Progenitor cell of endocrine pancreas (in vitro differentiated cells): ENCODE measurements at regions not wholly inside any gene's neighbourhood (a gene's known extent, or its start where the extent isn't known, plus 50 kb on each side); places are given as distances from the start of the nearest gene placed in this dataset.

Experiments
- DNase-seq: peaks from one replicate; pipeline ENCODE4 v3.0.0; 2021; ENCODE audit warnings: low spot score; ENCODE audit not compliant: unreplicated experiment
- H3K27ac Mint-ChIP-seq: 2 replicates; pipeline ENCODE4 v1.8.0; 2021; ENCODE audit warnings: mild to moderate bottlenecking, moderate library complexity, mixed read lengths
- H3K27me3 Mint-ChIP-seq: 2 replicates; pipeline ENCODE4 v1.8.0; 2021; ENCODE audit warnings: mixed read lengths
- H3K36me3 Mint-ChIP-seq: 2 replicates; pipeline ENCODE4 v1.8.0; 2022; ENCODE audit warnings: mixed read lengths; ENCODE audit not compliant: insufficient read depth
- H3K4me1 Mint-ChIP-seq: 2 replicates; pipeline ENCODE4 v1.8.0; 2021; ENCODE audit warnings: low read depth, mixed read lengths
- H3K4me3 Mint-ChIP-seq: 2 replicates; pipeline ENCODE4 v1.8.0; 2021; ENCODE audit warnings: low read depth, mild to moderate bottlenecking, moderate library complexity, mixed read lengths
- H3K9me3 Mint-ChIP-seq: 2 replicates; pipeline ENCODE4 v1.8.0; 2021; ENCODE audit warnings: low read depth, mixed read lengths
- TF ChIP-seq, protein P1 (sequence below): fragments of 200-600 bp; sonication (generic); IDR thresholded peaks from one replicate; pipeline ENCODE4 v1.5.0; 2021; ENCODE audit warnings: antibody characterized with exemption, mild to moderate bottlenecking; ENCODE audit not compliant: unreplicated experiment

- Mint-ChIP-seq H3K4me1 (peaks cover 18% of the 10 kb centered on the region), H3K27ac (no peak overlapping the region), H3K36me3 (no peaks in the 10 kb centered on the region), H3K9me3 (no peaks in the 10 kb centered on the region), H3K4me3 (no peak overlapping the region), H3K27me3 (no peaks in the 10 kb centered on the region)
- DNase-seq, result no peak
- TF ChIP-seq, protein P1, sequence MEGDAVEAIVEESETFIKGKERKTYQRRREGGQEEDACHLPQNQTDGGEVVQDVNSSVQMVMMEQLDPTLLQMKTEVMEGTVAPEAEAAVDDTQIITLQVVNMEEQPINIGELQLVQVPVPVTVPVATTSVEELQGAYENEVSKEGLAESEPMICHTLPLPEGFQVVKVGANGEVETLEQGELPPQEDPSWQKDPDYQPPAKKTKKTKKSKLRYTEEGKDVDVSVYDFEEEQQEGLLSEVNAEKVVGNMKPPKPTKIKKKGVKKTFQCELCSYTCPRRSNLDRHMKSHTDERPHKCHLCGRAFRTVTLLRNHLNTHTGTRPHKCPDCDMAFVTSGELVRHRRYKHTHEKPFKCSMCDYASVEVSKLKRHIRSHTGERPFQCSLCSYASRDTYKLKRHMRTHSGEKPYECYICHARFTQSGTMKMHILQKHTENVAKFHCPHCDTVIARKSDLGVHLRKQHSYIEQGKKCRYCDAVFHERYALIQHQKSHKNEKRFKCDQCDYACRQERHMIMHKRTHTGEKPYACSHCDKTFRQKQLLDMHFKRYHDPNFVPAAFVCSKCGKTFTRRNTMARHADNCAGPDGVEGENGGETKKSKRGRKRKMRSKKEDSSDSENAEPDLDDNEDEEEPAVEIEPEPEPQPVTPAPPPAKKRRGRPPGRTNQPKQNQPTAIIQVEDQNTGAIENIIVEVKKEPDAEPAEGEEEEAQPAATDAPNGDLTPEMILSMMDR, result no peak
Measured at GRCh38 chr14:85280074-85280473, 249.9 kb upstream of the FLRT2 start.

DNA sequence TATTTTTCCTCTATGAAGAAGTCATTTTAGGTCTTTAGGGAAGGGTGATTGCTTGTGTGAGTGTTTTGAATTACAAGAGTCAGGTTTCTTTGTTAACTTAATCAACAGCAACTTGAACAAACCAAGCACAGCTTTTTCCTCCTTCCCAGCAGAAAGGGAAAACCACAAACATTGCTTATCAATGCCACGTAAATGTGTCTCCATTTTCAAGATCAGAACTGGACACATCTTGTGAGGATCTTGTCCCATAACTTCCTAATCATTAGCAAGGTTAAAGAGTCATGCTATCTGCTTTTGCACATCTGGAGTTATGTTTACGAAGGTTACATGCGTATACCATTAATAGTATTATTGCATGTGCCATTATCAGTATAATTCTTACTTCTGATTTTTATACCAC lies 248.0 kb upstream of the FLRT2 start:
- TF ChIP-seq, protein P1, result no peak
- H3K27ac Mint-ChIP-seq, result no peak overlapping the region
- no peaks in the 10 kb centered on the region for H3K27me3 Mint-ChIP-seq
- no peak for DNase-seq
- H3K4me3 Mint-ChIP-seq, result no peak overlapping the region
- H3K9me3 Mint-ChIP-seq, result no peaks in the 10 kb centered on the region
- H3K36me3 Mint-ChIP-seq, result no peaks in the 10 kb centered on the region
- peaks cover 18% of the 10 kb centered on the region for H3K4me1 Mint-ChIP-seq

- H3K4me1 Mint-ChIP-seq, result peaks cover 4% of the 10 kb centered on the region
- H3K4me3 Mint-ChIP-seq, result no peak overlapping the region
- peaks cover 3% of the 10 kb centered on the region for H3K9me3 Mint-ChIP-seq
- H3K27ac Mint-ChIP-seq, result no peak overlapping the region
- H3K36me3 Mint-ChIP-seq, result no peaks in the 10 kb centered on the region
- H3K27me3 Mint-ChIP-seq, result no peaks in the 10 kb centered on the region
- no peak for DNase-seq
- TF ChIP-seq, protein P1, result no peak
Measured at GRCh38 chr14:85288041-85288440, 241.9 kb upstream of the FLRT2 start.

DNA sequence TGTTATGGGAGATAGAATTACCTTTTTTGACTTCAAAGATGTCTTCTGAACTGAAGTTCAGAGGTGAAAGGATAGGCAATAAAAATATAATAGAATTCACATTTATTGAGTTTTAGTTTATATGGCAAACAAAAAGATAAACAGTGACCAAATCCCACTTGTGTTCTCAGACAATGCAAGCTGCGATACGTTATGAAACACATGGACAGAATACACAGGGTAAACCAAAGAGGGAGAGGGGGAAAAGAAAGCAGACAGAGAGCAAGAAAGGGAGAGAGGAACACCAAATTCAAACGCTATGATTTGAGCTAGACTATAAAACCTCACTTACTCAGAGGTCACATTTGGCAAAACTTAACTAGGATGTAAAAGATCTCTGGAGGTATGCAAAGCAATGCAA lies 238.2 kb upstream of the FLRT2 start:
- Mint-ChIP-seq H3K27me3 (no peaks in the 10 kb centered on the region), H3K4me3 (no peak overlapping the region), H3K4me1 (peaks cover 13% of the 10 kb centered on the region), H3K27ac (no peak overlapping the region), H3K36me3 (no peaks in the 10 kb centered on the region), H3K9me3 (peaks cover 3% of the 10 kb centered on the region)
- no peak for DNase-seq
- TF ChIP-seq, protein P1, result no peak

GRCh38 chr14:85293612-85294234 lies 236.2 kb upstream of the FLRT2 start:
- Mint-ChIP-seq H3K9me3 (no peaks in the 10 kb centered on the region), H3K27ac (no peak overlapping the region), H3K4me3 (no peak overlapping the region), H3K27me3 (no peaks in the 10 kb centered on the region), H3K36me3 (no peaks in the 10 kb centered on the region), H3K4me1 (peaks cover 13% of the 10 kb centered on the region)
- TF ChIP-seq, protein P1, result no peak
- DNase-seq, result no peak
